WI38 (cell line): ENCODE measurements at regions not wholly inside any gene's neighbourhood (a gene's known extent, or its start where the extent isn't known, plus 50 kb on each side); places are given as distances from the start of the nearest gene placed in this dataset.

Source experiments
- H3K4me3 ChIP-seq: 2 replicates; pipeline ENCODE4 v1.5.1; 2011; ENCODE audit warnings: low read depth, mild to moderate bottlenecking, control low read depth, low read length
- TF ChIP-seq, protein P1 (sequence below): IDR thresholded peaks from 2 replicates; pipeline ENCODE4 v1.5.1; 2012; ENCODE audit warnings: low read depth, mild to moderate bottlenecking, control low read depth, low read length

DNA sequence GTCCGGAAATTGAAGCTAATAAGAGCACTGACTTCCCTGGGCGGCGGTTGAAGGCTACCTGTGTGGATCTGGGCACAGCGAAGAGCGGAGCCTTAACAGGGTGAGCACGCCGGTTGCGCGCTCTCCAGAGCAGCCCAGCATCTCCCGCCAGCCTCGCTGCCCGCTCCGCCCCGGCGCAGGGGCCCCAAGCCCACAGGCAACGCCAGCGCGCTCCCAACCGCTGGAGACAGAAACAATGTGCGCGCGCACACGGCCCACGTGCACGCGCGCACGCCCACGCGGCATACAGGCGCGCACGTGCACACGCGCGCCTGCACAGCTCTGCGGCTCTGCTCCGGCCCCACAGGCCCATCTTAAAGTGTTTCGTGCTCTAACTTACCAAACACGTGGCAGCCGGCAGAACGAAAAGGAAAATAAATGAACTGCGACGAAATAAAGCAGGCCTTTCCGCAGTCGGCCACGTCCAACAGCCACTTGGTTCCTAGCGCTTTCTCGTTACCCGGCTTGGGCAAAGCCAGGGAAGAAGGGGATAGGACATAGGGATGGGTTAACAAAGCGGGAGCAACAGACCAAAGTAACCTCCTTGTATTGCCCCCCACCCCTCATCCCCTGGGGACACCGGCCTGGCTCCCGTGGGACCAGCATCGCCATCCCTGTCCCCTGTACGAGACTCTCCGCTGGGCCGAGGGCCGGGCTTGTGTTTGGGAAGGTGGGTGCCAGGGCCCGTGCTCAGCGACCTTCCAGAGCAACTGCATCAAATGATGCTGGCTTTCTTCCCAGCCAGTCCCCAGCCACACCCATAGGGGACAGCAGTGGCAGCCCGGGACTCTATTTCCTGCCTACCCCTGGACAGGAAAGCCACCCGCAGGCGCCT, 203.7 kb downstream of the ABHD5 start:
- TF ChIP-seq, protein P1, sequence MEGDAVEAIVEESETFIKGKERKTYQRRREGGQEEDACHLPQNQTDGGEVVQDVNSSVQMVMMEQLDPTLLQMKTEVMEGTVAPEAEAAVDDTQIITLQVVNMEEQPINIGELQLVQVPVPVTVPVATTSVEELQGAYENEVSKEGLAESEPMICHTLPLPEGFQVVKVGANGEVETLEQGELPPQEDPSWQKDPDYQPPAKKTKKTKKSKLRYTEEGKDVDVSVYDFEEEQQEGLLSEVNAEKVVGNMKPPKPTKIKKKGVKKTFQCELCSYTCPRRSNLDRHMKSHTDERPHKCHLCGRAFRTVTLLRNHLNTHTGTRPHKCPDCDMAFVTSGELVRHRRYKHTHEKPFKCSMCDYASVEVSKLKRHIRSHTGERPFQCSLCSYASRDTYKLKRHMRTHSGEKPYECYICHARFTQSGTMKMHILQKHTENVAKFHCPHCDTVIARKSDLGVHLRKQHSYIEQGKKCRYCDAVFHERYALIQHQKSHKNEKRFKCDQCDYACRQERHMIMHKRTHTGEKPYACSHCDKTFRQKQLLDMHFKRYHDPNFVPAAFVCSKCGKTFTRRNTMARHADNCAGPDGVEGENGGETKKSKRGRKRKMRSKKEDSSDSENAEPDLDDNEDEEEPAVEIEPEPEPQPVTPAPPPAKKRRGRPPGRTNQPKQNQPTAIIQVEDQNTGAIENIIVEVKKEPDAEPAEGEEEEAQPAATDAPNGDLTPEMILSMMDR: no peak
- H3K4me3 ChIP-seq: peak overlapping the region; percentile 58

DNA sequence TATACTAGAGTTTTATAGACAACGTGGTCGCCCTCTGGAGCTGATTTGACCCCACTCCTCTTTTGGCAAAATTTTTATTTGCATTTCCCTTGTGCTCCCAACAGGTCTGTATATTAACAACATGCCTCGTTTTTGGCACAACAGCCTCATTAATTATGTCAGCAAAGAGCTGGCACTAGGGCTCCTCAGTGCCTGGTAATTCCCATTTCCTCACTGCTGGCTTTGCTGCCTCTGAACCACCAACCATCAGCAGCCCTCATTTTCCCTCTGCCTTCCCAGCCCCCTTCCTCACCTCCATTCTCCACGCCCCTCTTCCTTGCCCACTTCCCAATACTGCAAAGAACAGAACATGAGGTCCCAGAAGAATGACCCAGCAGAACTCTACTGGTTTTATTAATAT, 204.8 kb downstream of the ABHD5 start:
- TF ChIP-seq, protein P1: no peak
- H3K4me3 ChIP-seq: no peak overlapping the region

DNA sequence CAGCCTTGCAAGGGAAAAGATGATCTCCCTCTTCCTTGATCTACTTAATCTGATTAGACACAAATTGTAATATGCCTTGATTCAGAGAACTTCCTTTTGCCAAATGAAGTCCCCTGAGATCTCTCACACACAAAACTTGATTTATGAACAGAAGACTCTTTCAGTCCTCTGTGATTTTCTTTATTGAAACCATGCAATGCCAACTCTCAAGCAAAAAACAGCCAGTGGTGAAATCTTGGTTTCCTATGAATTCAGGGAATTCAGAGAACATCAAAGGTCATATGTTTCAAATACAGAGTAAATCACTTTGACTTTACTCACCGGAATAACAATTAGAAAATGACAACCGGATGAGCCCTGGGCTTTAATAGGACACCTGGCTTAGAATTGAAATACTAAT, 211.7 kb downstream of the ABHD5 start:
- TF ChIP-seq, protein P1: no peak
- no peak overlapping the region for H3K4me3 ChIP-seq

DNA sequence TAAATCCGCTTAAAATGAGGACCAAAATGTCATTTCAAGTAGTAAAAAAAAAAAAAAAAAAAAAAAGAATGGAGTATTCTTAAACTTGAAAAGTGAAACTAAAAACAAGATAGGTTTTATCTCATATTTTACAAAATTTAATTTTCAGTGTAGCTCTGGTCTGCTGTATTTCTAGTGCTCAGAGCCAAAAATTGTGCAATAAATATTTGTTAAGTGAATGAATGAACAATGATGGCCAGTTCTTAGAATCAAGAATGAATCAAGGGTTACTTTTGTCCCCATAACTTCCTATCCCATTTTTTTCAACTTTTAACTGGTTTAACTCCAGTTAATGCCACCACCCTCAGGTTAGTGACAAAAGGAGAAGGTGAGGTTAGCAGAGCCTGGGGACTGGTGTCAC, 214.4 kb downstream of the ABHD5 start:
- TF ChIP-seq, protein P1: no peak
- no peak overlapping the region for H3K4me3 ChIP-seq

DNA sequence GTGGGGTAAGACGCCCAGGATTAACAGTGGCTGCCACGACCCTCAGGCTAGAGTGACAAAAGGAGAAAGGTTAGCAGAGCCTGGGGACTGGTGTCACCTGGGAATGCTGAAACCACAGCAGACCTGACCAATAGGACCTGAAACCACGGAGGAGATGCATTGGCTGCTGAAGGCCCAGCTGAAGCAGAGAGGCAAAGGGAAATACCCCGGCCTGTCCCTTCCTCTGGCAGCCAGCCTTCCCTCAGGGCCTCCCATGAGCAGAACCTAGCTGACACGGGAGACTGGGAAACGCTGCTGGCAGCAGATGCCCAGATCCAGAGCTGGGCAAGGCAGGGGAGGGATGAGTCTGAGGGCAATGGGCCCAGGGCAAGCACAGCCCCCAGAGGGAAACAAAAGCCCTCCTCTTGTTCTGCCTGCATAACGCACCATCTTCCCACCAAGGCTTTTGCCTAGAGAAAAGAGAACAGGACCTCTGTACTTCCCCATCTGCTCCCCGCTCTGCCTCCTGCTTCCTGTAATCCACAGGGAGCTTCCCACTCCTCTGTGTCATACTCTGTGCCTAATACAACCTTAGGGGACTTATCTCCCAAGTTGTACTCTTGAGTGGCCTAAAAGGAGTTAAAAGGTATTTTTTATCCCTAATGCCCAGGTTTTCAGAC, 216.2 kb downstream of the ABHD5 start:
- no peak overlapping the region for H3K4me3 ChIP-seq
- TF ChIP-seq, protein P1: no peak

DNA sequence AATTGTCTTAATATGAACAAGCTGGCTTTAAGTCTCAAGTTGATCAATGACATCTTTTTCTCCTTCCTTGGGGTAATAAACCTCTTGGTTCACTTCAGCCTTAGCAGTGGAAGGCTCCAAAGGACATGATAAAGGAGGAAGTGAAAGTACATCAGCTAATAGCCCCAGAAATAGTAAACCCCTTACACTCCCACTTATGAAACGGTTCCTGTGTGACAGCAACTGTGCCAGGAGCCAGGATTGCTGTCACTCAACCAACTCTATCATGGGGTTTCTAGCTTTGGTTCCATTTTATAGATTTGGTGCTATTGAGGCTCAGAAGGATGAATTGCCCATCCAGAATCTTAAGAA, 216.7 kb downstream of the ABHD5 start:
- H3K4me3 ChIP-seq: no peak overlapping the region
- TF ChIP-seq, protein P1: no peak

DNA sequence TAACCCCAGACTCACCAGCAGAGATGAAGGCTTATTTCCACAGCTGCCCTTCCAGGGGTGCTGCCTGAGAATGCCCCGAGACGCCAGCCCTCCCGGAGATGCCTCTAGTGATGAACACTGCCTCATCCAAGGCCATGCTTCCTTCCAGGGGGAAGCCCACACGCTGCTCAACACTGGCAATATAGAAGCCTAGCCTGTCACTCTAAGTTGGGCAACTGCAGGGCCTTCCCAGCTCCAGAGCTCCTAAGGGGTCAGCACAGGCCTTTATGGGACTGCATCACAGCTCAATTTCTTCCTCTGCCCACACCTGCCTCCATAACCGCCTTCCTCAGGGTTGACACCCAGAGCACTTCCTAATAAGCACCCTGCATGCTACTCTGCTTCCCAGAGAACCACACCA, 217.7 kb downstream of the ABHD5 start:
- TF ChIP-seq, protein P1: no peak

More for the DNA sequence above, 217.7 kb downstream of the ABHD5 start:
- no peak overlapping the region for H3K4me3 ChIP-seq
